ENCODE measurements at regions not wholly inside any gene's neighbourhood (a gene's known extent, or its start where the extent isn't known, plus 50 kb on each side); places are given as distances from the start of the nearest gene placed in this dataset.

GRCh38 chr12:74148849-74149248 lies 388.8 kb upstream of the ATXN7L3B start:
- TF ChIP-seq POLR2A (IDR thresholded peaks at IDR 0.05) (no peak), CTCF (IDR thresholded peaks at IDR 0.05) (no peak), EP300 (IDR thresholded peaks at IDR 0.05) (no peak)

All from tibial nerve (tissue), 4 donors.